ENCODE measurements at regions not wholly inside any gene's neighbourhood (a gene's known extent, or its start where the extent isn't known, plus 50 kb on each side); places are given as distances from the start of the nearest gene placed in this dataset.

DNA sequence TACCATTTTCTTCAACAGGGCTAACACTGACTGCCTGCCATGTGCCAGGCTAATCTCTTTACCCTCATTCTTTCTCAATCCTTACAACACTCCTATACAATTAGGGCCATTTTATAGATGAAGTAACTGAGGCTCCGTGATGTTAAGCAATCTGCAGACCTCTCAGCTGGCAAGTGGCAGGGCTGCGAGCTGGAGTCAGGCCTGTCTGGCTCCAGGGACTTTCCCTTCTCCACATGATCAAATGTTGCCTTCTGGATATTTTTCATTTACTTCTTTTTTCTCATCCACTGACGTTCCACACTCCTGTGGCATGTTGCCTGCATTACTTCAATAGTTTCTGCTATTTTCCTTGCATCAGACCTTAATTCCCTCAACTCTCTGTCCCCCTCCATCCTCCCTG is 55.2 kb upstream of the TAGAP start:
- Histone ChIP-seq H3K27ac (ENCODE audit: control insufficient read depth, insufficient read depth, low read length) (no peak overlapping the region), H4K20me1 (ENCODE audit: control insufficient read depth, extremely low read depth, insufficient read depth, low read length) (no peaks in the 10 kb centered on the region), H3K4me2 (ENCODE audit: control insufficient read depth, extremely low read depth, insufficient read depth, low read depth, low read length) (no peak overlapping the region), H3K36me3 (ENCODE audit: control insufficient read depth in 2 of 2, extremely low read depth in 1 of 2, insufficient read depth in 2 of 2, low read length in 2 of 2) (no peaks in the 10 kb centered on the region), H3K4me3 (ENCODE audit: control insufficient read depth in 2 of 3, extremely low read depth in 1 of 3, insufficient read depth in 2 of 3, low read depth in 1 of 3, low read length in 3 of 3) (no peak overlapping the region), H3K79me2 (ENCODE audit: control insufficient read depth, insufficient read depth, low read length) (no peaks in the 10 kb centered on the region), H3K9me1 (ENCODE audit: control insufficient read depth, extremely low read depth, insufficient read depth, low read length) (no peaks in the 10 kb centered on the region), H3K9ac (ENCODE audit: control insufficient read depth, extremely low read depth, insufficient read depth, low read length) (no peak overlapping the region), H3K27me3 (ENCODE audit: control insufficient read depth, extremely low read depth, insufficient read depth, low read length) (peaks cover 3% of the 10 kb centered on the region), H3K4me1 (ENCODE audit: control insufficient read depth, extremely low read depth, insufficient read depth, low read length) (peaks cover 13% of the 10 kb centered on the region), H3K9me3 (ENCODE audit: control insufficient read depth, low read depth, low read length) (no peaks in the 10 kb centered on the region), H2AFZ (ENCODE audit: control insufficient read depth, low read length) (no peak overlapping the region)
- no peak for DNase-seq (ENCODE audit: low read depth, low spot score)
- no peak for FAIRE-seq
- dilution Hi-C loops (cut with MboI; ENCODE audit: extremely low pct_ligation_motif_present, low sequenced_read_pairs): no loop called here
- TF ChIP-seq EZH2 (IDR thresholded peaks at IDR 0.05; ENCODE audit: low read length): no peak
- TF ChIP-seq, protein P1, sequence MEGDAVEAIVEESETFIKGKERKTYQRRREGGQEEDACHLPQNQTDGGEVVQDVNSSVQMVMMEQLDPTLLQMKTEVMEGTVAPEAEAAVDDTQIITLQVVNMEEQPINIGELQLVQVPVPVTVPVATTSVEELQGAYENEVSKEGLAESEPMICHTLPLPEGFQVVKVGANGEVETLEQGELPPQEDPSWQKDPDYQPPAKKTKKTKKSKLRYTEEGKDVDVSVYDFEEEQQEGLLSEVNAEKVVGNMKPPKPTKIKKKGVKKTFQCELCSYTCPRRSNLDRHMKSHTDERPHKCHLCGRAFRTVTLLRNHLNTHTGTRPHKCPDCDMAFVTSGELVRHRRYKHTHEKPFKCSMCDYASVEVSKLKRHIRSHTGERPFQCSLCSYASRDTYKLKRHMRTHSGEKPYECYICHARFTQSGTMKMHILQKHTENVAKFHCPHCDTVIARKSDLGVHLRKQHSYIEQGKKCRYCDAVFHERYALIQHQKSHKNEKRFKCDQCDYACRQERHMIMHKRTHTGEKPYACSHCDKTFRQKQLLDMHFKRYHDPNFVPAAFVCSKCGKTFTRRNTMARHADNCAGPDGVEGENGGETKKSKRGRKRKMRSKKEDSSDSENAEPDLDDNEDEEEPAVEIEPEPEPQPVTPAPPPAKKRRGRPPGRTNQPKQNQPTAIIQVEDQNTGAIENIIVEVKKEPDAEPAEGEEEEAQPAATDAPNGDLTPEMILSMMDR (optimal IDR thresholded peaks at IDR 0.05 in 1 of 3, IDR thresholded peaks at IDR 0.05 in 1 of 3, conservative IDR thresholded peaks at IDR 0.05 in 1 of 3; ENCODE audit: extremely low read depth in 1 of 3, insufficient read depth in 2 of 3, low read length in 3 of 3): no peak

DNA sequence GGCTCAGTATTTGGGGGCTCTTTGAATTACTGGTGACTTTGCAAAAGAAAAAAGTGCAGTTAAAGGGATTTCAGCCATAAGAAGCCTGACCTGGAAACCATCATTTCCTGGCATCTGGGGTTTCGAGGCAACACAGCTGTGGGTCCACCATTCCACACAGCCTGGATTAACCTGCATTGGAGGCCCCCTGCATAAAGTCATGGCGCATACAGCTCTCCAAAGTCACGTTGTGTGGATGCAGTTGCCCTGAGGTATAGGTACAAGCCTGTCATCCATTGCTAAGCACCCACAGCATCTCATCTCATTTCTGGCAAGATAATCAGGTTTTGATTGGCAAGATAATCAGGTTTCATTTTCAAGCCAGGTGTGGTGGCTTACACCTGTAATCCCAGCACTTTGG is 54.5 kb upstream of the TAGAP start:
- no peak overlapping the region for H3K27ac ChIP-seq (ENCODE audit: control insufficient read depth, insufficient read depth, low read length)
- H4K20me1 ChIP-seq (ENCODE audit: control insufficient read depth, extremely low read depth, insufficient read depth, low read length): no peaks in the 10 kb centered on the region
- TF ChIP-seq, protein P1 (optimal IDR thresholded peaks at IDR 0.05 in 1 of 3, IDR thresholded peaks at IDR 0.05 in 1 of 3, conservative IDR thresholded peaks at IDR 0.05 in 1 of 3; ENCODE audit: extremely low read depth in 1 of 3, insufficient read depth in 2 of 3, low read length in 3 of 3): no peak
- no peak for TF ChIP-seq EZH2 (IDR thresholded peaks at IDR 0.05; ENCODE audit: low read length)
- peaks cover 3% of the 10 kb centered on the region for H3K27me3 ChIP-seq (ENCODE audit: control insufficient read depth, extremely low read depth, insufficient read depth, low read length)
- H3K4me2 ChIP-seq (ENCODE audit: control insufficient read depth, extremely low read depth, insufficient read depth, low read depth, low read length): no peak overlapping the region
- no peaks in the 10 kb centered on the region for H3K9me3 ChIP-seq (ENCODE audit: control insufficient read depth, low read depth, low read length)
- H3K4me1 ChIP-seq (ENCODE audit: control insufficient read depth, extremely low read depth, insufficient read depth, low read length): peaks cover 6% of the 10 kb centered on the region
- H3K36me3 ChIP-seq (ENCODE audit: control insufficient read depth in 2 of 2, extremely low read depth in 1 of 2, insufficient read depth in 2 of 2, low read length in 2 of 2): no peaks in the 10 kb centered on the region
- FAIRE-seq: no peak
- dilution Hi-C loops (cut with MboI; ENCODE audit: extremely low pct_ligation_motif_present, low sequenced_read_pairs): no loop called here
- no peaks in the 10 kb centered on the region for H3K79me2 ChIP-seq (ENCODE audit: control insufficient read depth, insufficient read depth, low read length)
- no peak for DNase-seq (ENCODE audit: low read depth, low spot score)
- H3K9me1 ChIP-seq (ENCODE audit: control insufficient read depth, extremely low read depth, insufficient read depth, low read length): no peaks in the 10 kb centered on the region
- H3K4me3 ChIP-seq (ENCODE audit: control insufficient read depth in 2 of 3, extremely low read depth in 1 of 3, insufficient read depth in 2 of 3, low read depth in 1 of 3, low read length in 3 of 3): no peak overlapping the region
- H3K9ac ChIP-seq (ENCODE audit: control insufficient read depth, extremely low read depth, insufficient read depth, low read length): no peak overlapping the region
- no peak overlapping the region for H2AFZ ChIP-seq (ENCODE audit: control insufficient read depth, low read length)

All from keratinocyte (primary cell).